ENCODE measurements at regions not wholly inside any gene's neighbourhood (a gene's known extent, or its start where the extent isn't known, plus 50 kb on each side); places are given as distances from the start of the nearest gene placed in this dataset.

- DNase-seq: no peak
Measured at GRCh38 chr22:23377767-23378166, 197.5 kb downstream of the BCR start.

GRCh38 chr22:23376256-23376655 is 195.9 kb downstream of the BCR start:
- DNase-seq: no peak

GRCh38 chr22:23375031-23375827 is 194.9 kb downstream of the BCR start:
- DNase-seq: no peak

GRCh38 chr22:23373601-23374000 is 193.3 kb downstream of the BCR start:
- DNase-seq: no peak

- DNase-seq: no peak
Measured at GRCh38 chr22:23370251-23370650, 189.9 kb downstream of the BCR start.

GRCh38 chr22:23369054-23369685 is 188.9 kb downstream of the BCR start:
- DNase-seq: no peak
